HG03064 (cell line): ENCODE measurements at regions not wholly inside any gene's neighbourhood (a gene's known extent, or its start where the extent isn't known, plus 50 kb on each side); places are given as distances from the start of the nearest gene placed in this dataset.

ENCODE experiments used
- ATAC-seq: cut with Tn5 transposase; IDR thresholded peaks from one replicate; pipeline ENCODE4 v1.9.1; 2021; ENCODE audit warnings: low read depth; ENCODE audit not compliant: unreplicated experiment

GRCh38 chr10:3442451-3442990 lies 269.9 kb upstream of the PITRM1 start:
- no peak for ATAC-seq

GRCh38 chr10:3439183-3439582 lies 266.6 kb upstream of the PITRM1 start:
- no peak for ATAC-seq

GRCh38 chr10:3438606-3439005 lies 266.0 kb upstream of the PITRM1 start:
- no peak for ATAC-seq

- no peak for ATAC-seq
Observed at GRCh38 chr10:3435671-3436070, 263.1 kb upstream of the PITRM1 start.

GRCh38 chr10:3433988-3434387 lies 261.4 kb upstream of the PITRM1 start:
- ATAC-seq = no peak

GRCh38 chr10:3433131-3433530 lies 260.5 kb upstream of the PITRM1 start:
- ATAC-seq = no peak

- no peak for ATAC-seq
Observed at GRCh38 chr10:3432081-3432825, 259.7 kb upstream of the PITRM1 start.

- no peak for ATAC-seq
Observed at GRCh38 chr10:3430501-3430900, 257.9 kb upstream of the PITRM1 start.

- ATAC-seq = no peak
Observed at GRCh38 chr10:3429676-3430075, 257.1 kb upstream of the PITRM1 start.

- no peak for ATAC-seq
Observed at GRCh38 chr10:3428826-3429225, 256.2 kb upstream of the PITRM1 start.

GRCh38 chr10:3427950-3428354 lies 255.4 kb upstream of the PITRM1 start:
- no peak for ATAC-seq

GRCh38 chr10:3427347-3427746 lies 254.8 kb upstream of the PITRM1 start:
- no peak for ATAC-seq

GRCh38 chr10:3426190-3426845 lies 253.7 kb upstream of the PITRM1 start:
- ATAC-seq = no peak

GRCh38 chr10:3425716-3426115 lies 253.1 kb upstream of the PITRM1 start:
- ATAC-seq = no peak

GRCh38 chr10:3425261-3425660 lies 252.7 kb upstream of the PITRM1 start:
- no peak for ATAC-seq

GRCh38 chr10:3424111-3424851 lies 251.7 kb upstream of the PITRM1 start:
- no peak for ATAC-seq

- no peak for ATAC-seq
Observed at GRCh38 chr10:3423384-3423783, 250.8 kb upstream of the PITRM1 start.

- no peak for ATAC-seq
Observed at GRCh38 chr10:3422282-3422681, 249.7 kb upstream of the PITRM1 start.

GRCh38 chr10:3421537-3422257 lies 249.1 kb upstream of the PITRM1 start:
- ATAC-seq = no peak
